ENCODE measurements at regions not wholly inside any gene's neighbourhood (a gene's known extent, or its start where the extent isn't known, plus 50 kb on each side); places are given as distances from the start of the nearest gene placed in this dataset.
"Not testable (repeated sequence)": the region's sequence is repeated elsewhere in the genome, so short reads cannot be mapped to it uniquely, and the experiment has no call there.

- intact Hi-C loops (cut with micrococcal nuclease): no loop called here
- ChIA-PET POLR2A (interaction anchor here (0.9 kb wide), 1 partner anchor 23 kb away, joined by 3 read pairs; no protein-coding TSS in a partner anchor), CTCF (interaction anchor here (1.0 kb wide), 1 partner anchor 13 kb away, joined by 3 read pairs; no protein-coding TSS in a partner anchor)
- BruUV-seq (replicated peaks): no TSS peak
- peaks cover 9% of the 10 kb centered on the region for H3K4me1 Mint-ChIP-seq (ENCODE audit: insufficient read depth, unreplicated experiment)
- H3K4me3 Mint-ChIP-seq (ENCODE audit: unreplicated experiment): no peak overlapping the region
- no peak overlapping the region for H3K27ac Mint-ChIP-seq (ENCODE audit: low read depth, unreplicated experiment)
- H3K27me3 Mint-ChIP-seq (ENCODE audit: insufficient read depth, unreplicated experiment): no peaks in the 10 kb centered on the region
- H3K36me3 Mint-ChIP-seq (ENCODE audit: insufficient read depth, unreplicated experiment): no peaks in the 10 kb centered on the region
- no peaks in the 10 kb centered on the region for H3K9me3 Mint-ChIP-seq (ENCODE audit: unreplicated experiment)
- TF ChIP-seq CTCF (IDR thresholded peaks at IDR 0.05; ENCODE audit: unreplicated experiment): no peak
- DNase-seq (ENCODE audit: unreplicated experiment): peak; percentile 24
Observed at GRCh38 chr6:111925296-111925695, 52.0 kb upstream of the FYN start.

- intact Hi-C loops (cut with micrococcal nuclease): no loop called here
- DNase-seq (ENCODE audit: unreplicated experiment): no peak
- ChIA-PET POLR2A (interaction anchor here (0.7 kb wide), 1 partner anchor 874 kb away, joined by 3 read pairs; no protein-coding TSS in a partner anchor), CTCF (interaction anchor here (1.2 kb wide), 2 partner anchors 11 to 22 kb away, joined by 4 read pairs; no protein-coding TSS in a partner anchor)
- no peak overlapping the region for H3K27ac Mint-ChIP-seq (ENCODE audit: low read depth, unreplicated experiment)
- no peaks in the 10 kb centered on the region for H3K36me3 Mint-ChIP-seq (ENCODE audit: insufficient read depth, unreplicated experiment)
- H3K9me3 Mint-ChIP-seq (ENCODE audit: unreplicated experiment): peaks cover 4% of the 10 kb centered on the region
- H3K27me3 Mint-ChIP-seq (ENCODE audit: insufficient read depth, unreplicated experiment): no peaks in the 10 kb centered on the region
- no peak overlapping the region for H3K4me3 Mint-ChIP-seq (ENCODE audit: unreplicated experiment)
- H3K4me1 Mint-ChIP-seq (ENCODE audit: insufficient read depth, unreplicated experiment): peaks cover 9% of the 10 kb centered on the region
- no TSS peak for BruUV-seq (replicated peaks)
- TF ChIP-seq CTCF (IDR thresholded peaks at IDR 0.05; ENCODE audit: unreplicated experiment): no peak
Observed at GRCh38 chr6:111926731-111927302, 53.6 kb upstream of the FYN start.

GRCh38 chr6:111927321-111927720 lies 54.1 kb upstream of the FYN start:
- POLR2A ChIA-PET: interaction anchor here (0.7 kb wide), 1 partner anchor 874 kb away, joined by 3 read pairs; no protein-coding TSS in a partner anchor
- no peak for DNase-seq (ENCODE audit: unreplicated experiment)

GRCh38 chr6:111928139-111928538 lies 54.9 kb upstream of the FYN start:
- Mint-ChIP-seq H3K9me3 (ENCODE audit: unreplicated experiment) (peaks cover 13% of the 10 kb centered on the region), H3K27me3 (ENCODE audit: insufficient read depth, unreplicated experiment) (no peaks in the 10 kb centered on the region), H3K27ac (ENCODE audit: low read depth, unreplicated experiment) (no peak overlapping the region), H3K4me3 (ENCODE audit: unreplicated experiment) (no peak overlapping the region), H3K36me3 (ENCODE audit: insufficient read depth, unreplicated experiment) (no peaks in the 10 kb centered on the region), H3K4me1 (ENCODE audit: insufficient read depth, unreplicated experiment) (peaks cover 3% of the 10 kb centered on the region)
- intact Hi-C loops (cut with micrococcal nuclease): no loop called here
- POLR2A ChIA-PET: no interaction called here
- CTCF ChIA-PET: interaction anchor here (1.2 kb wide), 1 partner anchor 10 kb away, joined by 4 read pairs; no protein-coding TSS in a partner anchor
- no peak for TF ChIP-seq CTCF (IDR thresholded peaks at IDR 0.05; ENCODE audit: unreplicated experiment)
- BruUV-seq (replicated peaks): no TSS peak
- no peak for DNase-seq (ENCODE audit: unreplicated experiment)

More at GRCh38 chr6:111927321-111927720, 54.1 kb upstream of the FYN start:
- no peak for TF ChIP-seq CTCF (IDR thresholded peaks at IDR 0.05; ENCODE audit: unreplicated experiment)
- H3K4me3 Mint-ChIP-seq (ENCODE audit: unreplicated experiment): no peak overlapping the region
- H3K9me3 Mint-ChIP-seq (ENCODE audit: unreplicated experiment): peaks cover 9% of the 10 kb centered on the region
- no peak overlapping the region for H3K27ac Mint-ChIP-seq (ENCODE audit: low read depth, unreplicated experiment)
- H3K36me3 Mint-ChIP-seq (ENCODE audit: insufficient read depth, unreplicated experiment): no peaks in the 10 kb centered on the region
- intact Hi-C loops (cut with micrococcal nuclease): no loop called here
- CTCF ChIA-PET: interaction anchor here (1.2 kb wide), 1 partner anchor 11 kb away, joined by 4 read pairs; no protein-coding TSS in a partner anchor
- BruUV-seq (replicated peaks): no TSS peak
- peaks cover 8% of the 10 kb centered on the region for H3K4me1 Mint-ChIP-seq (ENCODE audit: insufficient read depth, unreplicated experiment)
- H3K27me3 Mint-ChIP-seq (ENCODE audit: insufficient read depth, unreplicated experiment): no peaks in the 10 kb centered on the region

GRCh38 chr6:111934611-111935010 lies 61.4 kb upstream of the FYN start:
- H3K4me1 Mint-ChIP-seq (ENCODE audit: insufficient read depth, unreplicated experiment); POLR2A ChIA-PET; H3K27me3 Mint-ChIP-seq (ENCODE audit: insufficient read depth, unreplicated experiment): not testable (repeated sequence)

More at GRCh38 chr6:111934611-111935010, 61.4 kb upstream of the FYN start:
- intact Hi-C loops (cut with micrococcal nuclease); BruUV-seq (replicated peaks); CTCF ChIA-PET; H3K4me3 Mint-ChIP-seq (ENCODE audit: unreplicated experiment); H3K27ac Mint-ChIP-seq (ENCODE audit: low read depth, unreplicated experiment); DNase-seq (ENCODE audit: unreplicated experiment); H3K36me3 Mint-ChIP-seq (ENCODE audit: insufficient read depth, unreplicated experiment): not testable (repeated sequence)
- H3K9me3 Mint-ChIP-seq (ENCODE audit: unreplicated experiment): peaks cover 29% of the 10 kb centered on the region

Measured in MCF 10A (cell line).